Activated CD8-positive, alpha-beta memory T cell treated with anti-CD3 and anti-CD28 coated beads for 4 hours (primary cell): ENCODE measurements at regions not wholly inside any gene's neighbourhood (a gene's known extent, or its start where the extent isn't known, plus 50 kb on each side); places are given as distances from the start of the nearest gene placed in this dataset.

ENCODE experiments used
- DNase-seq, 2 donors: peaks; one replicate each; pipeline ENCODE4 v3.0.0-alpha.2; 2020; ENCODE audit warnings: low read depth in 2 of 2

DNA sequence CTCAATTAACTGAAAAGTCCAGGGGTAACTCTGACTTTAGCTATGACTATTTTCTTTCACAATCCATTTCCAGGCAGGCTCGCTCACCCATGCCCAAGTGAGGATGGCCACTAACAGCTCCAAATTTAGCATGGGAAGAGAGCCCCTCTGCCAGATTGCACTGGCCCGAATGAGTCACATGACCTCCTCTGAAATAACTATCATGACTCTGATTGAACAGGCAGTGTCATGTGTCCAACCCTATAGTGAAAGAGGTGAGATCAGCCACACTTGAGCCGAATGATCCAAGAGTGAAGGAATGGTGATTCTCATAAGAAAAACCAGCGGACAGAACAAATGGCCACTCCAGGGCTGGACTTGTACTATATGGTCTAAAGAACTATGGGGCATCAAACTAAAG, 242.3 kb downstream of the NSG2 start:
- DNase-seq: no peak

DNA sequence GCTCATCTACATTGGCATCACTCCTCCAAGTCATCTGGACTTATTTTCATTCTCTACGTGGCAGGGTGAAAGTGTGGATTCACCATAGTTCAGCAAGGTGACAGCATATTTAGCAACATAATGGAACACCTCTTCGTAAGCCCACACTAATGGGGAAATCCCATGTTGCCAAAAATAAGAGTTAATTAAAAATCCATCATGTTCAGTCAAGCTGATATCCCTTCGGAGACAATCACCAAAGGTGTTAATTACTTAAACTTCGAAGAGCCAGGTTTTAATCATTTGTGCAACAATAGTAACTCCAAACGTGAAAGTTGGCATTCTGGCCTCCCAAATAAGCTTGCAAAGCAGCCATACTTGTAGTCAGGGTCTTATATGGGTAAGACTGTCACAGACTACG, 242.9 kb downstream of the NSG2 start:
- DNase-seq: no peak

DNA sequence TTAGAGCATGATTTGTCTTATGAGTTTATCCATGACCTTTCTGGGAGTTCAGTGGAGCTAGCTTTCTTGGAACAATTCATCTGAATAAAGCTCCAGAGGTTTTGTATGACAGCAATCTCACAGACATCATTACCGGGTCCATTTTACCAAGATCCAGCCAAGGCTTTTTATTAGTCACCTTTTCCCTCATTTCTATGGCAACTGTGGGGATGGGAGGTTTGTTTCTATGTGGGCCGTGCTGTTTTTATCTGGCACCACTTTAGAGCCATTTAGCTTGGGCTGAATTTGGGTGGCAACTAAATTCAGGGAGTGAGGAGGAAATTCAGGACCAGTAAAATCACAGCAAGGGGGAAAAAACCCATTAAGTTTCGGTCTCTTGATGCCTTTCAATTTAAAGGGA, 245.7 kb downstream of the NSG2 start:
- no peak for DNase-seq

DNA sequence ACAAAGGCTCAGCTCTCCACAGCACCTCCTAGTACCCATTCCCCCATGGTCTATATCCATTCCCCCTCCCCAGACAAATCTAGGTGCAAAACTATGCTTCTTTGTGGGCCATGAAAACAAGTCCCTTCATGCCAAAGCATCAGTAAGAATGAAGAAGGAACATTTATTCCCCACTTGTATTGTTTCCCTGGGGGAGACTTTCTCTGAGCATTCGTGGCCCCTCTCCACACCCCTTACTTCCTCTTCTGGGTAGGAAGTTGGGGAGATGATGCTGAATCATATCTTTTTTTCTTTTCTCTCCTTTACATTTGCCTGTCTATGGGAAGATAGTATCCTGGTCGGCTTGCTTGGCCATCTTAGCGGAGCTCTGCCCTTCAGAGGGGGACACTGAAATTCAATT, 246.8 kb downstream of the NSG2 start:
- DNase-seq: no peak

DNA sequence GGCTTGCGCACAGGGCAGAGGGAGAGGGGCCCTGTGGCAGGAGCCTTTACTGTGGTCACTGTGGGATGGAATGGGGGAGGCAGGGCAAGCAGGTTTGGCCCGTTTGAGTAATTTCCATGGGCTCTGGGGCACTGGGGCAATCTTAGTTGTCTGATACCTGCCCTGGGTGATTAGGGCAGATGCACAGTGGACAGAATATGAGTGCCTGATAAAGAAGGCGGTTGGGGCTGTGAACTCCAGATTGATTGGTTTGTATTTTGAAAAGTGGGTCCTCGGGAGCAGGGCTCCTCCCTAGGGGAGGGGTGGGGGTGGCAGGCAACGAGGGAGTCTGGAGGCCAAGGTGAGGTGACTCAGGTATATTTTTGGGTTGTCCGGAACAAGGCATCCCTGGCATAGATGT, 247.5 kb downstream of the NSG2 start:
- no peak for DNase-seq

DNA sequence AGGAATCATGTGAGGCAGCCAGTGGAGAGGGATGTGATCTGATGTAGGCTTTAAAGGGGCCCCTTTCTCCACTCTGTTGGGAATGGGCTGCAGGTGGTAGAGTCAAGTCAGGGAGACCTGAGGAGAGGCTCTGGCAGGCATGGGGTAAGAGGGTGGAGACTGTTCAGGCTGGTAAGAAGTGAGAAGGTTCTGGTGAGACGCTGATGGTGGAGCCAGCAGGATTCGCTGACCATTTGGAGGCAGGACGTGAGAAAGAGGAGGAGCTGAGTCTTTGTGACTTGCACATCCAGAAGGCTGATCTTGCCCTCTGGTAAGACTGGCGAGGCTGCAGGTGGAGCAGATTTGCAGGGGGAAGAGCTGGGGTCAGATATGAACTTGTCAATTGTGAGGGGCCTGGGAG, 248.0 kb downstream of the NSG2 start:
- no peak for DNase-seq

DNA sequence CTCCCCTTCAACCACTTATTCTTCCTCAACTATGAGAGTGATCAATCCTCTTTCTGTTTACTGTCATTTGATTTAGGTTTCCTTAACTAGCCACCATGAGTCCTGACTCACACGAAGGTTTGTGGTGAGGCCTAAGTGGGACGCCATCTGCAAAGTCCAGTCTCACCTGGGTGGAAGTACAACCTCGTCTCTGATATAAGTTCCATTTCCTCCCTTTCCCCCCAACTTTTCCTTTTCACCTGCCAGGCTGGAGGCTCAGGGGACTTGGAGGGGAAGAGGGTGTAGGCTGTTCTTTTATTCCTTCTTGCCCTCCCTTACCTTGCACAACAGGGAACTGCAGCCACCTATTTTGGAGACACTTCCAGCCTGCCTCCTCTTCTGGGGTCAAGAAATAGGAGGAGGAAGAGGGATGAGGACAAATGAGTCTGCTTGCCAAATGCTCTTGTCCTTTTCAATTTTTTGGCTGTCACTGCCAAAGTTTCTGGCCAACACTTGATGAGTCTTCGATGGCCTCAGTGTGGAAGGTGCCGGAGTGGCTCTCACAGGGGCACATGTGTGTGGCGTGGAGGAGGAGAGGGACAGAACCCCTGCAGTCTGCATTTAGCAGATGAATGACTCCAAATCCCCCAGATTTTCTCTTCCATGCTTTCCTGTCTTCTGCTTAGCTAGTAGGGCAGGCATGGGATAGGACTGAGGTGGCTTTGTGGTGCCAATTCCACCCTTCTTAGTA, 249.6 kb downstream of the NSG2 start:
- no peak for DNase-seq

DNA sequence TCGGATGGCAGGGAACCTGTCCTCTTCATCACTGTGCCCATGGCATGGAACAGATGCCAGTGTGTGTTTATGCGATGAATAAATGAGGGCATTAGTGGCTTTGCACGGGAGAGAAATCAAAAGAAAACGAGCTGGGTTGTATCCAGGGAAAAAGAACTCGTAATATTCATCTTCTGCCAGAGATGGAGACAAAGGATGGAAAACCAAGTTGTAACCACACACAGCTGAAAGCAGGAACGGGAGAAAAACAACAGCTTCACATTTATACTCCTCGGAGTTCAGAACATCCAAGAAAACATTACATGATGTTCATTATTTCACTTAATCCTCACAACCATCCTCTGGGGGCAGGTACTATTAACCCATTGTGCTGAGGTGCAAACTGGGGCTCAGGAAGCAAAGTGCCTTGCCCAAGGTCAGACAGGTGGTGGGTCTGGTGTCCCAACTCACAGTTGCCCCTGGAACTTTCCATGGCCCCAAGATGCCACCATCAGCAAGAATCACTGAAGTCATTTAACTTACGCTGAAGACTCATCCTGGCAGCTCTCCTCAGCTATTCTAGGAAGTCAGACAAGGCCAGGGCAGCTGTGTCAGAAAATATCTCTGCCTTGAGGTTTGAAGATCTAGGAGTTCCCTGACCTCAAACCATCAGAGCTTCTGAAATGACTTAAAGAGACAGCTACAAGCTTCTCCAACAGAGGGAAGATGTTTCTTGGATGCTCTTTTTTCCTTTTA, 250.4 kb downstream of the NSG2 start:
- no peak for DNase-seq

DNA sequence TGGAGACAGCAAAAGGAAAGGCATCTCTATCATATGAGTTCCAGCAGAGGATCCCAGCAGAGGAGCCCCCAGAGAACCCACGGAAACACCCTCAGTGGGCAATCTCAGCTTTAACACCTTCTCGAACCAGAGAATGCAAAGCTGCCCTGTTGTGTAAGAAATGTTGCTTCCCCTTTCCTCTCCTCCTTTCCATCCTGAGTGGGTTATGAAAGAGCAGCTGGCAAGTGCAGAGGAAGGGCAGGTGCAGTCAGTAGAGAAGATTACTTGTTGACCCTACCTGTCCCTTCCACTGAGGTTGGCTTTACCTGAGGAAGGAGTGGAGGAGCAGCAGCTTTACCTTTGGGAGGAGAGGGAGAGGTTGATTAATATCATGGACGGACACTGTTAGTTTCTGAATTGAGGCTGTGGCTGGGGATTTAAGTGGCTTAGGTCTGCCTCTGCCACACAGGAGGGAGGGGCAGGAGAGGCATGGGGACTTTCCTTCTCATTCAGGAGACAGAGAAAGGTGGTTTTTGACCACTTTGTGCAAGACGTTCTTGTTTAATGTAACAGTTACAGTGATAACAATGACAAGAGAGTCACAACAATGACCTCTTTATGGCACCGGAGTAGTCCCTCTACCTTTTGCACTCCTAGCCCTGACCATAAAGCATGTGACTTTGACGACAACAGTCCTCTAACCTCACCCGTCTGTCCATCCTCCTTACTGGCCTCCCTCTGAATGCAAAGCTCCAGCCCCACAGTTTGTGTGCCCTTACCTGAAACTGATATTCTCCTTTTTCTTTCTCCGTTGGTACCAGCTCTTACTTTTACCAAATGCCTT, 254.8 kb downstream of the NSG2 start:
- no peak for DNase-seq

DNA sequence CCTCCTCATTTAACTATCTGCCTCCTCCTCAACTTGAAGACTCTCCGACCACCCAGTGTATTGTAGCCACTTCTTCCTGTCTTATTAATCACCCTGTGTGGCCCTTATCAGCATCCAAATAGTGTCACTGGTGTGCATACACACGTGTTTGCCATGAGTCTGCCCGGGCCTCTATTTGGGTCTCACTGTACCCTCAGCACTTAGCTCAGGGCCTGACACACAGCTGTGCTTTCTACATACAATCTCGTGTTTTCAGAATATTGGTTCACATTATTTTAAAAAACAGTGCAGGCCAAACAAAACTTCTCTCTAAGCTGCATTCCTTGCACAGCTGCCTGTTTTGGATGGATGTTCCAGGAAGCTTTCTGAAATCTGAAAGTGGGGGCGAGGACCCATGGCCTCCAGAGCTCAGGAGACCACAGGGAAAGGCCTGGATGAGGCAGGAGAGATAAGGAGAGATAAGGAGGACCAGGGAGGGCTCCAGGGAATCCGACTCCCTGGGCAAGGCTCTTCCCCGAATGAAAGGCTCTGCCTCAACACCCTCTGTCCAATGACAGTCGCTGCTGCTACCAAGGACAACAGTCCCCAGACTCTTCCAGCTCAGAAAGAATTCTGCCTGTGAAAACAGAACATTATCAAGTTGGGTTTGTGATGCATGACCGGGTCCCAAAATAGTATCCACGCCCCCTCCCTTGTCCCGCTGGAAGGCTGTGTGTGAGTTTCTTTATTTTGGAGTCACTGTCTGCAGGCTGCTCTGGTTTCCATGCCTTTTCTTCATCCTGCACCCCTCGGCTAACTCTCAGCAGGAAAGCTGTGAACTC, 255.6 kb downstream of the NSG2 start:
- no peak for DNase-seq

DNA sequence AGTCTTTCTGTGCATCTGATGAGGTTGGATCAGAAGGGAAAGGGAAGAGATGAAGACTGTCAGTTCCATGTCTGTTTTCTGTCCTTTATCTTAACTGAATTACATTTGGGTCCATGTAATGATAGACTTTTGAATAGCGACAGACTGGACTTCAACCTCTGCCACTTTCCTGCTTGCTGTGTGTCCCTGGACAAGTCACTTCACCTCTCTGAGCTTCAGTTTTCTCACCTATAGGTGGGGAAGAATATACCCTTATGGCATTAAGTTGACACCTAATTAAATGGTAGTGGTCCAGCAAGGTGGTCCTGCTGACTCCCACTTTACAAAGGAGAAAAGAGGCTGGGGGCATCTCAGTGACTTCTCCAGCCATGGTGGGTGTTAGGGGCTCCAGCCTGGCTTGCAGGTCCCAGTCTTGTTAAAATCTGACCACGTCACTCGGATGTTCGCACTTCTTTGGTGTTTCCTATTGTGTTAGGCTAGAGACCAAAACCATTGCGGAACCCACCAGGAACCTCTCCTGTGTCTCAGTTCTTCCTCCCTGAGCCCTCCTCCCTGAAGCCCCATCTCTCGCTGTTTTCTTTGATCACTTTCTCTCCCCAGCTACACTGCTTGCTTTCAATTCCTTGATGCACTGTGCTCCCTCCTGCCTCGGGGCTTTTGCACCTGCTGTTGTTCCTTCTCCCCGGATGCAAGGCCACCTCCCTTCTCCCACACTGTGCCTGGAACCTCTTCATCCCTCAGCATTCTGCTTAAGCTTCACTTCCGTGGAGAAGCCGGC, 256.5 kb downstream of the NSG2 start:
- no peak for DNase-seq

DNA sequence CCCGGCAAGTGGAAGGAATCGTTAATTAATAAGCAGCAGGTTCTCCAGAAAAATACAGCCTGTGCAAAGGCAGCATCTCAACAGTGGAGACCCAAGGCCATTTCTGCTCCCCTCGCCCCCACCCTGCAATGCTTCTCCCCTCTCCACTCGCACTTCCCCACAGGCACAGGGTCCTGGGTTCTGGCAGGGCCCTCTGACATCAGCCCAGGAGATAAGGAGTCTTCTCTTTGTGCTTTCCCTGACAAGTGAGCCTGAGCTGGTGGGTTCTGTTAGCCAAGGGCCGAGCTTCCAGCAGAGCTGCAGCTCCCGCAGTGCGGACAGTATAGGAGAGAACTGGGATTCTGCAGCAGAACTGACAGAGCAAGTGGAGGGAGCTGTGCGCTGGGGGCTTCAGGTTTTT, 257.5 kb downstream of the NSG2 start:
- no peak for DNase-seq

DNA sequence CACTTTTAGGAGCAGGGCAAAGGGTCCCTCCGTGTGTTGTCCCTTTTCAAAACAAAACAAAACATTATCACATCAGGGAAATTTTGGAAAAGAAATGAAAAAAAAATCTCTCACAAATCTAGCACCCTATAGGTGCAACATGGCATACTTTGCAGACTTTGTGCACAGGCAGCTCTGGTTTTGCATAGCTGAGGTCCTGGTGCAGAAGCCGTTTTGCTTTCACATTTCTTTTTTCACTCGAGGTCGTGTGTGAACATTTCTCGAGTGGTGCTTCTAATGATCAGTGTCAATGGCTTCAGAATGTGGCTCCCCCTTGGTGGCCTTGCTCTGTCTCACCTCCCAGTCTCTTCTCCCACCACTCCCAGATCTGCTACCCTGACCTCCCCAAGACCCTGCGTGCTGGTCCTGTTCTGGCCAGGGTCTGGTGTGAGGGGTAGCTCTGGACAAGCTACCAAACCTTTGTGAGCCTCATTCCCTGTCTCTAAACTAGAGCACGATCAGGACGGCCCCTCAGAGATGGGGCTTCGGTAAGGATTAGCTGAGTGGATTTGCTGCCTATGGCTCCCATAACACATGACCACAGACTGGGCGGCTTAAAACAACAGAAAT, 258.0 kb downstream of the NSG2 start:
- DNase-seq: no peak

DNA sequence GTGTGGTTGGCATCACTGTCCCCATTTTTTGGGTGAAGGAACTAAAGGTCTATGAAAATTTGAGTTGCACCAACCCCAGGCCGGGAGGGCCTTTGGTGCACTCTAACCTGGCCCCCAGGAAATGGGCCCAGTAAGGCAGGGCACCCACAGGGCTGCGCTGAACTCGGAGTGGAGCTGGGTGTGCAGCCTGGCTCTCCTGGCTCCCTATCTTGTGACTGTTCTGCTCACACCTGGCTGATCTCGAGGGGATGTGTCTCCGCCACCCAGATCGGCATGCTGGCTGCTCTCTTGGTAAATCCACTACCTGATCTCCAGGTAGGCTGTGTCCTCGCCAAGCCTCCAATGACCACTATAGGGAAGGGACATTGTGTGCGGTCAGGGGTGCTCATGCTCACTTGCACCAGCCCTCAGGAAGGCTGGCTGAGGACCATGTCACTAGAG, 259.8 kb downstream of the NSG2 start:
- no peak for DNase-seq

DNA sequence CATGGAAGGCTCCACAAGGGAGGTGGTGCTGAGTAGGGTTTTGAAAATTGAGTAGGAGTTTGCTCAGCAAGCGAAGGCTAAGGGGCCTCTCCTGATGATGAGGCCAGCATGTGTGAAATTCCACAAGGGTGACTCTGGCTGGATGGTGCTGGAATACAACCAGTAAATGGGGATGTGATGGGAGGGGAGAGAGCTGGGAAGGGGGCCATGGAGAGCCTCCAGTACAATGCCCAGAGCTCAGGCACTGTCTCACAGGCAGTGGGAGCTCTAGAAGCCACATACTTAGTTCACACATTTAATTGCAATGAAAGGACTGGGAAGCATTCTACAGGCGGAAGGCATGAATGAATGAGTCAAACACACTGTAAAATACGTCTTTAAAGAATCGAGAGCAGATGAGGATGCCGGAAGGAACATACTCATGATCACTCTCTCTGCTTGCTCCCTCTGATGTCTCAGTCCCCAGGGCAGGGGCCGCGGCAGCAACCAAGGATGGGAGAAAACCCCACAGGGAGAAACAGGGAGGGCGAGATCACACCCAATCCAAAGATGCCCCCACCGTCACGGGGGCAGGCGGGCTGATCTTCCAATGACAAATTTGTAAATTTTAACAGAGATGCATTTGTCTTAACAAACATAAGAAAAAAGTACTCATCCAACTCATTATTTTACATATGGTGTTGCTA, 261.0 kb downstream of the NSG2 start:
- DNase-seq: no peak

DNA sequence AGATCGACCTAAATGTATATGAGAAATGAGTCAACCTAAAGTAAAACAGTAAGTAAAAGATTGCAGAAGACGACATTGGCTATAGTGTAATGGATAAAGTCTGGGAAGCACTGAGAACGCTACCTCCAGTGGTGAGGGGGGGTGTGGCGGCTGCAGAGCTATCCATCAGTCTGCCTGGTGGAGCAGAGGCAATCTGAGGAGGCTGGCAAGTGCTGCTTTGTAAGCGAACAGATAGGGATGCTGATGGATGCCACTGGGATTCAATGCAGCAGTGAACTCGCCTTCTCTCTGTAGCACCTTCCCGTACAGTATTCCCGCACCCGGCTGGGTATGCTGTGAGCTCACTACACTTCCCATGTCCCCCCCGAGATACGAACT, 261.5 kb downstream of the NSG2 start:
- DNase-seq: no peak

DNA sequence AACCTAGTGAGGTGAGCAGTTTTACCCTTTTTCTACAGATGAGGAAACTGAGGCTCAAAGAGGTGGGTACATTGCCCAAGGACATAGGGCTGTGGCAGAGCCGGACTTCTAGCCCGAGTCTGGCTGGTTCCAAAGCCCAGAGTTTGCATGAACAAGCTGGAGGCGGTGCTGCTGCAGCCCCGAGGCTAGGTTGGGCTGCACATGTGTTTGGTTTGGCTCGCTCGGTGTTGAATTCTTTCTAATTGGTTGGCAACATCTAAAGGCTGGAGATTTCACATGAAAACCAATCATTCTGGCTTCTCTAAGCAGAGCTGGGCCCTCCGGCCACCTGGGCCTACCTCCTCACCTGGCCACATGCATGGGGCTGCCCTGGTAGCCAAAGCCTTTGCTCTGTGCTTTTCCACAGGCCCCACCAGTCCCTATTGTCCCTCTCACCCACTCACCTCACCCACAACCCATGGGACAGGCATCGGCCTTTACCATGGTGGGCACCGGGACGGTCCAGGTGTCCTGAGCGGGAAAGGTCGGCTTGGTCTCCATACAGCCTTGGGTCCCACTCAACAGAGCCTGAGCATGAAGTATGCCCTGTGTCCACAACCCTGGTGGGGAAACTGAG, 262.3 kb downstream of the NSG2 start:
- no peak for DNase-seq

DNA sequence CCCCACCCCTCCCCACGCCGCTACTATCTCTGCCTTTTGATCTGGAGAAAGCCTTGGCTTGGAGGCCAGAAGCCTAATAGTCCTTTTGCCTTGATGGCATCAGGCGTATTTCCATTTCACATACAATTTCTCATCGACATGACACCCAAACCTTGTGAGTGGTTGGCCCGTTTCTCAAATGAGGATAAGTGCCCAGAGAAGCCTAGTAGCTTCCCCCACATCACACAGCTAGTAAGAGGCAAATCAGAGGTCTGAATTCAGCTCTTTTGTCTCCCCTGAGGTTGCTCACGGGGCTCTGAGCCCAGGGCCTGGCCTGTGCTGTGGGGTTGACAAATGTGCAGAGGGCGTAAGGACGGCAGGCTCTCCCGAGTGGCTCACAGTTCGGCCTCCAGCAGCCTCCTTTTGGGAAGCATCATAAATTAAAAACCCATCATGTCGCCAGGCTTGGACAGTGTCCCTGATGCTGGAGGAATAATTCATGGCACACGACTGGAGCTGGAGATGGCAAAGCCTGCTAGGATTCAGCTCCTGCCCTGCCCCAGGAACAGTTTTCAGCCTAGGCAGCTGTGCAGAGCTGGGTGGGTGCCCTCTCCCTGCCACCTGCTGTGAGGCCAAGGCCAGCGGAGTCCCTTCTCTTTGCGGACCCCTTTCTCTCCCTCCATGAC, 263.8 kb downstream of the NSG2 start:
- no peak for DNase-seq

DNA sequence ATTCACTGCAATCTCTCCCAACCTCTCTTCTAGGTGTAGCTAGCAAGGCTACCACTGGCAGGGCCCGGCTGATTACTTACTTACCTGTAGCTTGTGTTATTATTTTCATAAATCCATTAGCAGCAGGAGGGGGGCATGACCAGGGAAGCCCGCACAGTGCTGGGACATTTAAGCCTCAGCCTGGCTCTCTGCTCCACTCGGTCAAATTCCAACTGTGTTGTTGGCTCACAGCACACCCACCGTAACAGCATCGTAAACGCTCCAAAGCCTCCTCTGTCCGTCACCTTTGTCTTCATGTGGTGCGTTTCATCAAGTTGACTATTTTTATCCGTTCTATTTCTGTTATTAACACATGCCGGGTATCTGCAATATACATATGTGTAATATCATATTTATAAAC, 264.7 kb downstream of the NSG2 start:
- no peak for DNase-seq
